NB4 (cell line): ENCODE measurements at regions not wholly inside any gene's neighbourhood (a gene's known extent, or its start where the extent isn't known, plus 50 kb on each side); places are given as distances from the start of the nearest gene placed in this dataset.

Source experiments
- CTCF ChIP-seq: IDR thresholded peaks from one replicate; pipeline ENCODE4 v1.5.1; 2012; ENCODE audit warnings: low read depth, low read length
- MYC ChIP-seq: IDR thresholded peaks from 2 replicates; pipeline ENCODE4 v1.6.1; 2011; ENCODE audit warnings: low read depth, low read length
- POLR2A ChIP-seq: IDR thresholded peaks from 2 replicates; pipeline ENCODE4 v1.6.1; 2011; ENCODE audit warnings: mild to moderate bottlenecking; ENCODE audit not compliant: insufficient read length; ENCODE audit errors: extremely low read depth

- TF ChIP-seq MYC, result no peak
- no peak for TF ChIP-seq CTCF
- no peak for TF ChIP-seq POLR2A
Observed at GRCh38 chr4:188218392-188218791, 79.2 kb downstream of the TRIML1 start.
